Thoracic aorta (tissue), 2 donors: ENCODE measurements at regions not wholly inside any gene's neighbourhood (a gene's known extent, or its start where the extent isn't known, plus 50 kb on each side); places are given as distances from the start of the nearest gene placed in this dataset.

Source experiments
- ATAC-seq: fragments of 150-250 bp; one replicate; pipeline ENCODE4 v1.8.0; 2017; ENCODE audit warnings: low read depth; ENCODE audit not compliant: insufficient number of reproducible peaks, low FRiP score
- DNase-seq: peaks from one replicate; pipeline ENCODE4 v3.0.0-alpha.2; 2020; ENCODE audit warnings: low spot score
- H3K27ac ChIP-seq, 2 donors: fragments of 200-600 bp; sonication (generic); 1 replicate in 1 of 2; 2 replicates in 1 of 2; pipeline ENCODE4 v1.5.1; 2016; ENCODE audit warnings: mild to moderate bottlenecking in 2 of 2, moderate library complexity in 2 of 2
- H3K27me3 ChIP-seq: fragments of 200-600 bp; sonication (generic); replicated peaks from 2 replicates; pipeline ENCODE4 v1.6.0; 2016; ENCODE audit warnings: mild to moderate bottlenecking; ENCODE audit not compliant: insufficient read depth
- H3K36me3 ChIP-seq: fragments of 200-600 bp; sonication (generic); one replicate; pipeline ENCODE4 v1.5.1; 2016
- H3K4me1 ChIP-seq, 2 donors: fragments of 200-600 bp; sonication (generic); 1 replicate in 1 of 2; 2 replicates in 1 of 2; pipeline versions ENCODE4 v1.5.1 to v1.6.0; 2016; ENCODE audit warnings: low read depth in 2 of 2, mild to moderate bottlenecking in 1 of 2; ENCODE audit not compliant: control insufficient read depth in 1 of 2
- H3K4me3 ChIP-seq: fragments of 200-600 bp; sonication (generic); 2 replicates; pipeline ENCODE4 v1.5.1; 2016; ENCODE audit warnings: mild to moderate bottlenecking
- H3K9me3 ChIP-seq: fragments of 200-600 bp; sonication (generic); 2 replicates; pipeline ENCODE4 v1.5.1; 2016
- TF ChIP-seq, protein P1 (sequence below): fragments of 200-600 bp; sonication (generic); IDR thresholded peaks from one replicate; pipeline ENCODE4 v1.5.1; 2019; ENCODE audit warnings: antibody characterized with exemption

DNA sequence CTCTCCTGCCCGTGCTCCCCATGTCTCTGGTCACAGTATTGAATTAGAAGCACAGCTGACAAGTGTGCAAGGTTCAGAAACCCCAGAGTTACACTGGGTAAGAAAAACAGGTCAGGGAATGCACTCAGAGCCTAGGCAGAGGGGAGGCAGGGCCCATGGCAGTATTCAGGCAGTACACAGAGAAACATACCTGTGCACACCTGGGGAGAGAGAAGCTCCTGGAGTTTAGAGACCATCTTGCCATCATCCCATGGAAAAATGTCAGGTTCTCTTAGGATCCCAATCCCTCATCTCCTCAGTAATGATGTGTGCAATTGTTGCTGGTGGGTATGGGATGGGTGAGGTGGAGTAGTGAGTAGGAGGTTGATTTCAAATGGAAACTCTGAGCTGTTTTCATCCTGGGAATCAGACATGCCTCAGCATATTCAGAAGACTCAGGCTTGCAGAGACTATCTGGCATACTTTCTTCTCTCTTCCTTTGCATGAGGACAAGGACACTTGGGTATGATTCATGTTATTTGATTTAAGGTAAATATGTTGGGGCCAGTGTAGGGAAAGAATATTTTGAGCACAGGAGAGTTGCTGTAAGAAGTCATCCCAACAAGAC, 228.5 kb downstream of the ESM1 start:
- no peak for DNase-seq
- TF ChIP-seq, protein P1, sequence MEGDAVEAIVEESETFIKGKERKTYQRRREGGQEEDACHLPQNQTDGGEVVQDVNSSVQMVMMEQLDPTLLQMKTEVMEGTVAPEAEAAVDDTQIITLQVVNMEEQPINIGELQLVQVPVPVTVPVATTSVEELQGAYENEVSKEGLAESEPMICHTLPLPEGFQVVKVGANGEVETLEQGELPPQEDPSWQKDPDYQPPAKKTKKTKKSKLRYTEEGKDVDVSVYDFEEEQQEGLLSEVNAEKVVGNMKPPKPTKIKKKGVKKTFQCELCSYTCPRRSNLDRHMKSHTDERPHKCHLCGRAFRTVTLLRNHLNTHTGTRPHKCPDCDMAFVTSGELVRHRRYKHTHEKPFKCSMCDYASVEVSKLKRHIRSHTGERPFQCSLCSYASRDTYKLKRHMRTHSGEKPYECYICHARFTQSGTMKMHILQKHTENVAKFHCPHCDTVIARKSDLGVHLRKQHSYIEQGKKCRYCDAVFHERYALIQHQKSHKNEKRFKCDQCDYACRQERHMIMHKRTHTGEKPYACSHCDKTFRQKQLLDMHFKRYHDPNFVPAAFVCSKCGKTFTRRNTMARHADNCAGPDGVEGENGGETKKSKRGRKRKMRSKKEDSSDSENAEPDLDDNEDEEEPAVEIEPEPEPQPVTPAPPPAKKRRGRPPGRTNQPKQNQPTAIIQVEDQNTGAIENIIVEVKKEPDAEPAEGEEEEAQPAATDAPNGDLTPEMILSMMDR, result no peak

GRCh38 chr5:54756301-54756700, 229.1 kb downstream of the ESM1 start:
- H3K9me3 ChIP-seq, result no peaks in the 10 kb centered on the region
- peaks cover 9 to 18% of the 10 kb centered on the region in 2 donors for H3K4me1 ChIP-seq
- no peaks in the 10 kb centered on the region for H3K27me3 ChIP-seq
- H3K36me3 ChIP-seq, result no peaks in the 10 kb centered on the region
- H3K27ac ChIP-seq, result no peak overlapping the region
- no peak for ATAC-seq
- no peak for DNase-seq
- TF ChIP-seq, protein P1, result no peak
- H3K4me3 ChIP-seq, result no peak overlapping the region

More for the DNA sequence above, 228.5 kb downstream of the ESM1 start:
- H3K4me3 ChIP-seq, result no peak overlapping the region
- H3K27me3 ChIP-seq, result no peaks in the 10 kb centered on the region
- no peaks in the 10 kb centered on the region for H3K9me3 ChIP-seq
- no peaks in the 10 kb centered on the region for H3K36me3 ChIP-seq
- no peak for ATAC-seq
- H3K4me1 ChIP-seq, result peaks cover 13 to 24% of the 10 kb centered on the region in 2 donors
- no peak overlapping the region for H3K27ac ChIP-seq

DNA sequence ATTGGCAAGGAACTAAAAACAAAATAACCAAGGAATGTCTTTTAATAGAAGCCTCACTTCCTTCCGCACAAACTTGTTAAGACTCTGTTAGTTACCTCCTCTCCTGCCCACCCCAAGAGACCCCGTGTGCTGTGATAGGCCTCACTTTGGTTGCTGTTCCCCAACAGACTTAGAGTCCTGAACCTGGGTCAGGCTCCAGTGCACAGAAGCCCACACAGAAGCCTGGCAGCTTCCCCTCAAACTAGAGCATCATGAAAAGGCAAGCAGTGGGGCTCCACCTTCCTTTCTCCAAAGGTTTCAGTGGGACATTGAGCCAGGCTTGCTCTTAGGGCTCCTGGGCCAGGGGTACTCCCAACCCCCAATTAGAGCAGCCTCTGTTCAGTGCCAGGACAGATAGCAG, 230.5 kb downstream of the ESM1 start:
- ATAC-seq, result no peak
- no peaks in the 10 kb centered on the region for H3K36me3 ChIP-seq
- TF ChIP-seq, protein P1, result no peak

DNA sequence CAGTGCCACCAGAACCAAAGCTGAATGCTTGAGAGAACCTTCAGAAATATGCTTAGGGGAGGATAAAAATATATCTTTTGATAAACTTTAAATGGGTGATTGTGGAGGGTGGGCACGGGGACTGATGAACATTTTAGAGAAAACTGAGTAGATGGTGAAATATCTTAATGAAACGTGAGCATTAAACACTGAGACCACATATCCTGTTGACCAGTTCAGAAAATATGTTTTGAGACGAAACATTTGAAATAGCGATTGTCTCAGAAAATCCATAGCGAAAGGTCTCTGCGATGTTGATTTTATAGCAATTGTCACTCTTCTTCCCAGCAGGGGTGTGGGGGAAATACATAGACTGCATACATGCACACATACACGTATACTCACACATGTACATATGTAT, 231.0 kb downstream of the ESM1 start:
- Histone ChIP-seq H3K9me3 (no peaks in the 10 kb centered on the region), H3K36me3 (no peaks in the 10 kb centered on the region), H3K4me3 (no peak overlapping the region), H3K4me1 (peaks cover 0 to 9% of the 10 kb centered on the region in 2 donors), H3K27me3 (no peaks in the 10 kb centered on the region), H3K27ac (no peak overlapping the region)
- ATAC-seq (no peak), DNase-seq (no peak)
- TF ChIP-seq, protein P1, result no peak

More for the DNA sequence above, 230.5 kb downstream of the ESM1 start:
- H3K9me3 ChIP-seq, result no peaks in the 10 kb centered on the region
- no peaks in the 10 kb centered on the region for H3K27me3 ChIP-seq
- no peak overlapping the region for H3K4me3 ChIP-seq
- H3K27ac ChIP-seq, result no peak overlapping the region
- peaks cover under 1 to 10% of the 10 kb centered on the region in 2 donors for H3K4me1 ChIP-seq
- no peak for DNase-seq

DNA sequence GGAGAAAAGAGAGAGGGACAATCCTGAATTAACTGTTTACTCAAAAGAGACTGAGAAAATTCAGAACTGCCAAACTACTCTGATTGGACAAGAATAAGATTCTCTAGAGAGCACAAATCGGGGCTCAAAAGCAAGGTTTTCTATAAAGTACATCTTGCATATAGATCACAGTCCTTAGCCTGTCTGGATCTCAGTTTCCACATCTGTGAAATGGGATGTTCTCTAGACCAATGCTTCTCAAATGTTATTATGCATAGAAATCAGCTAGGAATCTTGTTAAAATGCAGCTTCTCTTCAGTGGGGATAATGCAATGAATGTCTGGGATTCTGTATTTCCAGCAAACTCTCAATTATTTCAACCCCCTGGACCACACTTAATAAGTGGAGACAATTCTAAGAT, 231.6 kb downstream of the ESM1 start:
- TF ChIP-seq, protein P1, result no peak
- no peak overlapping the region for H3K4me3 ChIP-seq
- no peaks in the 10 kb centered on the region for H3K9me3 ChIP-seq
- H3K27me3 ChIP-seq, result no peaks in the 10 kb centered on the region
- H3K27ac ChIP-seq, result no peak overlapping the region
- DNase-seq, result no peak
- no peaks in the 10 kb centered on the region for H3K36me3 ChIP-seq
- no peak for ATAC-seq
- H3K4me1 ChIP-seq, result peaks cover 0 to 9% of the 10 kb centered on the region in 2 donors
